ENCODE measurements at regions not wholly inside any gene's neighbourhood (a gene's known extent, or its start where the extent isn't known, plus 50 kb on each side); places are given as distances from the start of the nearest gene placed in this dataset.

- Histone ChIP-seq H3K4me2 (ENCODE audit: low read depth, low read length, poor library complexity, severe bottlenecking) (no peak overlapping the region), H3K27ac (ENCODE audit: low read depth, low read length) (no peak overlapping the region), H3K4me3 (ENCODE audit: insufficient read depth, low read length, poor library complexity, severe bottlenecking) (no peak overlapping the region), H3K27me3 (ENCODE audit: low read length) (no peaks in the 10 kb centered on the region; the same call in 1 of the 2 replicates), H2AFZ (ENCODE audit: low read depth, low read length, severe bottlenecking) (no peak overlapping the region), H3F3A (ENCODE audit: insufficient read depth) (no peaks in the 10 kb centered on the region), H3K9ac (ENCODE audit: low read length) (no peak overlapping the region), H3K36me3 (ENCODE audit: low read length) (no peaks in the 10 kb centered on the region), H4K20me1 (ENCODE audit: low read depth, low read length) (no peaks in the 10 kb centered on the region), H3K79me2 (ENCODE audit: insufficient read depth, low read length) (no peaks in the 10 kb centered on the region), H3K9me3 (ENCODE audit: insufficient read depth, low read length) (no peaks in the 10 kb centered on the region), H3K9me2 (replicated peaks; ENCODE audit: insufficient read depth, low read length) (no peaks in the 10 kb centered on the region)
- no peak for TF ChIP-seq EZH2phosphoT487 (conservative IDR thresholded peaks at IDR 0.05; ENCODE audit: low read length)
These were observed 264.6 kb upstream of the COL8A1 start for GRCh38 chr3:99373846-99374210.

DNA sequence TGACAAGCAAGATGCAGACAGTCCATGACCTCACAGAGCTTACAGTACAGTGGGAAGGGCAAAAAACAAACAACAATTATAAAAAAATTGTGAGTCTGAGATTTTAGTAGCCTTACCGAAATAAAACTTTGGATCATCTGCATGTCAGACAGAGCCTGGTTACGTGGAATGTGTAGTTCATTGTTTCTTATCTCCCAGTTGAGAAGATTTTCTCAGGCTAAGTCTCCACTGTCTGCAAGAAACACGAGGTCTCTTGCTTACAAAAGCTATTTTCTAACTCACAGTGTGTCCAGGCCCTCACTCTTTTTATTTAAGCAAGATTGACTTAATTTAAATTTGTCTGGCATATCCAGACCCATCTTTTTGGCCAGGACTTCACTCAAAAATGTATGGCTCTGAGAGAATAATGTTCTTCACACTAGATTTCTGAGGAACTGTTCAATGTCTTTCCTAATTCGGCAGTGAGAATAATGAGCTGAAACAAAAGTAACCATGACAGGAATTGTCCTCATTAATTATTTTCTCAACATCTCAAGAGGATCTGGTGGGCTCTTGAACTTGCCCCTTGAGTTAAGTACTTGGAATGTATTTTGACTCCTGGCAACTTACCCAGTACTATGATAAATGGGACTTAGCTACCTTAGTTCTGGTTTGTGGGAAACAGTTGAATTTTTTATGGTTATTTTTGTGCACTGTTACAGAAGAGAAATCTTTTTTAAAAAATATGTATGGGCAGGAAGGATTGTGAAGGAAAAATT is 265.1 kb upstream of the COL8A1 start:
- no peaks in the 10 kb centered on the region for H3F3A ChIP-seq (ENCODE audit: insufficient read depth)
- H3K9me3 ChIP-seq (ENCODE audit: insufficient read depth, low read length), result no peaks in the 10 kb centered on the region
- H2AFZ ChIP-seq (ENCODE audit: low read depth, low read length, severe bottlenecking), result no peak overlapping the region
- no peaks in the 10 kb centered on the region for H3K9me2 ChIP-seq (replicated peaks; ENCODE audit: insufficient read depth, low read length)
- TF ChIP-seq CTCF (IDR thresholded peaks at IDR 0.05; ENCODE audit: insufficient read depth, low read length, poor library complexity, severe bottlenecking) (no peak), EZH2phosphoT487 (conservative IDR thresholded peaks at IDR 0.05; ENCODE audit: low read length) (no peak)
- no peak overlapping the region for H3K4me2 ChIP-seq (ENCODE audit: low read depth, low read length, poor library complexity, severe bottlenecking)
- H3K79me2 ChIP-seq (ENCODE audit: insufficient read depth, low read length), result no peaks in the 10 kb centered on the region
- no peak overlapping the region for H3K4me3 ChIP-seq (ENCODE audit: insufficient read depth, low read length, poor library complexity, severe bottlenecking)
- H3K27me3 ChIP-seq (ENCODE audit: low read length), result no peaks in the 10 kb centered on the region; the same call in 1 of the 2 replicates
- H3K36me3 ChIP-seq (ENCODE audit: low read length), result no peaks in the 10 kb centered on the region
- H3K27ac ChIP-seq (ENCODE audit: low read depth, low read length), result no peak overlapping the region
- no peaks in the 10 kb centered on the region for H4K20me1 ChIP-seq (ENCODE audit: low read depth, low read length)
- H3K9ac ChIP-seq (ENCODE audit: low read length), result no peak overlapping the region

DNA sequence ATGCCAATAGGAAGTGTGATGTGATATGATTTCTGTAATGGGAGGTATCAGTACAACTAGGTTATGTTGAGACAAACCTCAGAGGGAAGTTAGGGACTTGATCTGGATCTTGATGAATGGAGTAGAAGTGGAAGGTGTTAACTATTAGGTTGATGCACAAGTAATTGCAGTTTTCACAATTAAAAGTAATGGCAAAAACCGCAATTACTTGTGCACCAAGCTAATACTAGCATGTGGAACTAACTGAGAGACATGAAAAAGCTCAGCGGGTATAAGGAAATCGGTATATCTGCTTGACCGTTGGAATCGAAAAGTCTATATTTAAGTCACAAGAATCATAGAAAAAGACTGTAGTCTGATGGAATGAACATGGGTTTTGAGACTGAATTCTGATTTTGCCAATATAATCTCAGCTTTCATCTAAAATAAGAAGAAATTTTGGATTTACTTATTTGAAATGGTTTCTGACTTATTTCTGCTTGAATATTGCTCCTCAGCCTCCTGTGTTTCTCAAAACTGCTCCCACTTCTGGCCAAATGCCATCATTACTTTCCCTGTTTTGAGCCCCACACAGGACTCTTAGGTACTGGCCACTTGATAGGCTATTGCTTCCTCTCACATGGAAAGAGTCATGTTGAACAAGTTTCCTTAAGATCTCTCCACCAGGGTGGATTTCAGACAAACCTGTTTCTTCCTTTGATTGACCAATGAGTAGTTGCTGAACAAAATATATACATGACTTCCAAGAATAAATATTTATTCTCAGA is 271.5 kb upstream of the COL8A1 start:
- no peaks in the 10 kb centered on the region for H3K27me3 ChIP-seq (ENCODE audit: low read length)
- H3K79me2 ChIP-seq (ENCODE audit: insufficient read depth, low read length), result no peaks in the 10 kb centered on the region
- H2AFZ ChIP-seq (ENCODE audit: low read depth, low read length, severe bottlenecking), result no peak overlapping the region
- no peaks in the 10 kb centered on the region for H3K9me3 ChIP-seq (ENCODE audit: insufficient read depth, low read length)
- no peaks in the 10 kb centered on the region for H4K20me1 ChIP-seq (ENCODE audit: low read depth, low read length)
- no peak overlapping the region for H3K27ac ChIP-seq (ENCODE audit: low read depth, low read length)
- no peaks in the 10 kb centered on the region for H3K36me3 ChIP-seq (ENCODE audit: low read length)
- H3F3A ChIP-seq (ENCODE audit: insufficient read depth), result no peaks in the 10 kb centered on the region
- no peak overlapping the region for H3K4me3 ChIP-seq (ENCODE audit: insufficient read depth, low read length, poor library complexity, severe bottlenecking)
- no peak overlapping the region for H3K4me2 ChIP-seq (ENCODE audit: low read depth, low read length, poor library complexity, severe bottlenecking)
- no peaks in the 10 kb centered on the region for H3K9me2 ChIP-seq (replicated peaks; ENCODE audit: insufficient read depth, low read length)
- no peak for TF ChIP-seq EZH2phosphoT487 (conservative IDR thresholded peaks at IDR 0.05; ENCODE audit: low read length)
- TF ChIP-seq CTCF (IDR thresholded peaks at IDR 0.05; ENCODE audit: insufficient read depth, low read length, poor library complexity, severe bottlenecking), result no peak
- no peak overlapping the region for H3K9ac ChIP-seq (ENCODE audit: low read length)

GRCh38 chr3:99365979-99366378 is 272.4 kb upstream of the COL8A1 start:
- TF ChIP-seq EZH2phosphoT487 (conservative IDR thresholded peaks at IDR 0.05; ENCODE audit: low read length) (no peak), CTCF (IDR thresholded peaks at IDR 0.05; ENCODE audit: insufficient read depth, low read length, poor library complexity, severe bottlenecking) (no peak)
- Histone ChIP-seq H3K36me3 (ENCODE audit: low read length) (no peaks in the 10 kb centered on the region), H3K4me3 (ENCODE audit: insufficient read depth, low read length, poor library complexity, severe bottlenecking) (no peak overlapping the region), H3K9me2 (replicated peaks; ENCODE audit: insufficient read depth, low read length) (no peaks in the 10 kb centered on the region), H2AFZ (ENCODE audit: low read depth, low read length, severe bottlenecking) (no peak overlapping the region), H3K4me2 (ENCODE audit: low read depth, low read length, poor library complexity, severe bottlenecking) (no peak overlapping the region), H3F3A (ENCODE audit: insufficient read depth) (no peaks in the 10 kb centered on the region), H3K79me2 (ENCODE audit: insufficient read depth, low read length) (no peaks in the 10 kb centered on the region), H4K20me1 (ENCODE audit: low read depth, low read length) (no peaks in the 10 kb centered on the region), H3K27me3 (ENCODE audit: low read length) (no peaks in the 10 kb centered on the region), H3K9ac (ENCODE audit: low read length) (no peak overlapping the region), H3K9me3 (ENCODE audit: insufficient read depth, low read length) (no peaks in the 10 kb centered on the region), H3K27ac (ENCODE audit: low read depth, low read length) (no peak overlapping the region)

Measured in SU-DHL-6 (cell line).